HL-60 (cell line): ENCODE measurements at regions not wholly inside any gene's neighbourhood (a gene's known extent, or its start where the extent isn't known, plus 50 kb on each side); places are given as distances from the start of the nearest gene placed in this dataset.

ENCODE experiments used
- DNase-seq, 2 experiments: peaks; one replicate each; pipeline ENCODE4 v3.0.0-alpha.2; 2010 to 2020; ENCODE audit warnings: low read depth in 1 of 2, low spot score in 1 of 2
- H3K27ac ChIP-seq: fragments of 250-450 bp; sonication (Bioruptor Pico); replicated peaks from 2 replicates; pipeline ENCODE4 v1.5.1; 2020; ENCODE audit warnings: mild to moderate bottlenecking, moderate library complexity
- H3K27me3 ChIP-seq: fragments of 250-450 bp; sonication (Bioruptor Pico); 2 replicates; pipeline ENCODE4 v1.5.1; 2021; ENCODE audit warnings: mild to moderate bottlenecking, moderate library complexity; ENCODE audit not compliant: insufficient read depth, poor library complexity, severe bottlenecking
- H3K4me3 ChIP-seq: replicated peaks from 2 replicates; pipeline ENCODE4 v1.5.1; 2011; ENCODE audit warnings: mild to moderate bottlenecking, control low read depth, low read length; ENCODE audit not compliant: insufficient read depth
- GABPA ChIP-seq: IDR thresholded peaks from 2 replicates; pipeline ENCODE4 v1.6.1; 2012; ENCODE audit warnings: low read depth
- POLR2AphosphoS5 ChIP-seq: IDR thresholded peaks from 2 replicates; pipeline ENCODE4 v1.6.1; 2012; ENCODE audit warnings: low read depth
- SPI1 ChIP-seq: IDR thresholded peaks from 2 replicates; pipeline ENCODE4 v1.6.1; 2012; ENCODE audit warnings: low read depth, mild to moderate bottlenecking, borderline replicate concordance
- TF ChIP-seq, protein P1 (sequence below): IDR thresholded peaks from 2 replicates; pipeline ENCODE4 v1.6.1; 2012; ENCODE audit warnings: low read depth; ENCODE audit not compliant: insufficient replicate concordance
- TF ChIP-seq, protein P2 (sequence below): IDR thresholded peaks from one replicate; pipeline ENCODE4 v1.5.1; 2011; ENCODE audit warnings: low read length, control low read depth, inconsistent platforms; ENCODE audit not compliant: insufficient read depth

DNA sequence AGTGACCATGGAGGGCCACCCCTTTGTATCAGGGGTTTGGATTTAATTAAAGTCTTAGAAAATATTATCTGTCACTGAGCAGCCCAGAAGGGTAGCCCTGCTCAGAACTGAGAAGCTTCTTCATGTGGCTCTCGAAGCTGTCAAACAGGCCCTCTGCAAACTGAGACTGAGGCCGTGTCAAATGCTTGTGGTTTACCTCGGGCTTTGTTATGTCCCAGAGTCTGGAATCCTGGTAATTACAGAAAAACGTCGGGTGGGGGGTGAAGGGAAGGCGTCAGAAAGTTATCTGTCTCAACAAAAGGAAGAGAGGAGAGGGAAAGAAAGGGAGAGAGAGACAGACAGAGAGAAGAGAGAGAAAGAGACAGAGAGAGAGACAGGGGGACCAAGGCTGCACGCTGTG lies 200.8 kb downstream of the BMP7 start:
- no peak overlapping the region for H3K27ac ChIP-seq
- no peak overlapping the region for H3K4me3 ChIP-seq
- H3K27me3 ChIP-seq = peaks cover 3% of the 10 kb centered on the region

DNA sequence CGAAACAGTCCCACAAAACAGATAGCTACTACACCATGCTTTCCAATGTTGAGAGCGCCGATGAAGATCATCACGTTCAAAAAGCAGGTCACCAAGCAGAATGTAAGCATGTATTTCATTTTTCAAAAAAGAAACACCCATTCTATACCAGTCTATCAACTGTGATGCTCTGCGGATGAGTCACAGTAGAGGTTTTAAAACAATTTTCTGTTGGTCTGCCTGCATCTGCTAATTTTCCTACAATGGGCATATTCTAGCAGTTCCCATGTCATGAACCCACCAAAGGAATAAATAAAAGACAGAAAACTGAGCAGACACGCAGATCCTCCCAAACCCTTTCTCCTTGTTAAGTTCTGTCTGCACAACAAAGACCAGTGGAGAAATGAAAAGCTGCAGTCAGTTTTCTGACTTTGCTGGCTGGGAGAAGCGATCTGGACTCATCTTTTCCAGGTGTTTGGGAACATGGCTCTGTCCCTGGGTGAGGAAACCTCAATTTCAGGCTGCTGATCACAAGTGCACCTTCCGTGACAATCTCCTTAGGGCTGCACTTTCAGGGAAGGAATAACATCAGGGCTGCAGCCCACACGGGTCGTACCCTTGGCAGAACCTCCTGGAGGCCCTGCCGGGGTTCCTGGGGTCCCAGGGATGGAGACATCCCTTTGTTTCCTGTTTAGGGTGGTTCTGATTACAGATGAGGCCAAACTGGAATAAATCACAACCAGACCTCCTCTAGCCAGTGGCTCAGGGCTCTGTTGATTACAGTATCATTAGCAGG lies 200.1 kb downstream of the BMP7 start:
- H3K27me3 ChIP-seq = peaks cover 5% of the 10 kb centered on the region
- TF ChIP-seq GABPA (no peak), SPI1 (no peak), POLR2AphosphoS5 (no peak)
- TF ChIP-seq, protein P1, sequence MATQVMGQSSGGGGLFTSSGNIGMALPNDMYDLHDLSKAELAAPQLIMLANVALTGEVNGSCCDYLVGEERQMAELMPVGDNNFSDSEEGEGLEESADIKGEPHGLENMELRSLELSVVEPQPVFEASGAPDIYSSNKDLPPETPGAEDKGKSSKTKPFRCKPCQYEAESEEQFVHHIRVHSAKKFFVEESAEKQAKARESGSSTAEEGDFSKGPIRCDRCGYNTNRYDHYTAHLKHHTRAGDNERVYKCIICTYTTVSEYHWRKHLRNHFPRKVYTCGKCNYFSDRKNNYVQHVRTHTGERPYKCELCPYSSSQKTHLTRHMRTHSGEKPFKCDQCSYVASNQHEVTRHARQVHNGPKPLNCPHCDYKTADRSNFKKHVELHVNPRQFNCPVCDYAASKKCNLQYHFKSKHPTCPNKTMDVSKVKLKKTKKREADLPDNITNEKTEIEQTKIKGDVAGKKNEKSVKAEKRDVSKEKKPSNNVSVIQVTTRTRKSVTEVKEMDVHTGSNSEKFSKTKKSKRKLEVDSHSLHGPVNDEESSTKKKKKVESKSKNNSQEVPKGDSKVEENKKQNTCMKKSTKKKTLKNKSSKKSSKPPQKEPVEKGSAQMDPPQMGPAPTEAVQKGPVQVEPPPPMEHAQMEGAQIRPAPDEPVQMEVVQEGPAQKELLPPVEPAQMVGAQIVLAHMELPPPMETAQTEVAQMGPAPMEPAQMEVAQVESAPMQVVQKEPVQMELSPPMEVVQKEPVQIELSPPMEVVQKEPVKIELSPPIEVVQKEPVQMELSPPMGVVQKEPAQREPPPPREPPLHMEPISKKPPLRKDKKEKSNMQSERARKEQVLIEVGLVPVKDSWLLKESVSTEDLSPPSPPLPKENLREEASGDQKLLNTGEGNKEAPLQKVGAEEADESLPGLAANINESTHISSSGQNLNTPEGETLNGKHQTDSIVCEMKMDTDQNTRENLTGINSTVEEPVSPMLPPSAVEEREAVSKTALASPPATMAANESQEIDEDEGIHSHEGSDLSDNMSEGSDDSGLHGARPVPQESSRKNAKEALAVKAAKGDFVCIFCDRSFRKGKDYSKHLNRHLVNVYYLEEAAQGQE = no peak
- TF ChIP-seq, protein P2, sequence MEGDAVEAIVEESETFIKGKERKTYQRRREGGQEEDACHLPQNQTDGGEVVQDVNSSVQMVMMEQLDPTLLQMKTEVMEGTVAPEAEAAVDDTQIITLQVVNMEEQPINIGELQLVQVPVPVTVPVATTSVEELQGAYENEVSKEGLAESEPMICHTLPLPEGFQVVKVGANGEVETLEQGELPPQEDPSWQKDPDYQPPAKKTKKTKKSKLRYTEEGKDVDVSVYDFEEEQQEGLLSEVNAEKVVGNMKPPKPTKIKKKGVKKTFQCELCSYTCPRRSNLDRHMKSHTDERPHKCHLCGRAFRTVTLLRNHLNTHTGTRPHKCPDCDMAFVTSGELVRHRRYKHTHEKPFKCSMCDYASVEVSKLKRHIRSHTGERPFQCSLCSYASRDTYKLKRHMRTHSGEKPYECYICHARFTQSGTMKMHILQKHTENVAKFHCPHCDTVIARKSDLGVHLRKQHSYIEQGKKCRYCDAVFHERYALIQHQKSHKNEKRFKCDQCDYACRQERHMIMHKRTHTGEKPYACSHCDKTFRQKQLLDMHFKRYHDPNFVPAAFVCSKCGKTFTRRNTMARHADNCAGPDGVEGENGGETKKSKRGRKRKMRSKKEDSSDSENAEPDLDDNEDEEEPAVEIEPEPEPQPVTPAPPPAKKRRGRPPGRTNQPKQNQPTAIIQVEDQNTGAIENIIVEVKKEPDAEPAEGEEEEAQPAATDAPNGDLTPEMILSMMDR = no peak
- no peak for DNase-seq
- H3K27ac ChIP-seq = no peak overlapping the region
- H3K4me3 ChIP-seq = no peak overlapping the region

More for the DNA sequence above, 200.8 kb downstream of the BMP7 start:
- TF ChIP-seq GABPA = no peak
- TF ChIP-seq, protein P2 = no peak
- TF ChIP-seq, protein P1 = no peak
- TF ChIP-seq POLR2AphosphoS5 = no peak
- no peak for TF ChIP-seq SPI1
- DNase-seq = no peak

DNA sequence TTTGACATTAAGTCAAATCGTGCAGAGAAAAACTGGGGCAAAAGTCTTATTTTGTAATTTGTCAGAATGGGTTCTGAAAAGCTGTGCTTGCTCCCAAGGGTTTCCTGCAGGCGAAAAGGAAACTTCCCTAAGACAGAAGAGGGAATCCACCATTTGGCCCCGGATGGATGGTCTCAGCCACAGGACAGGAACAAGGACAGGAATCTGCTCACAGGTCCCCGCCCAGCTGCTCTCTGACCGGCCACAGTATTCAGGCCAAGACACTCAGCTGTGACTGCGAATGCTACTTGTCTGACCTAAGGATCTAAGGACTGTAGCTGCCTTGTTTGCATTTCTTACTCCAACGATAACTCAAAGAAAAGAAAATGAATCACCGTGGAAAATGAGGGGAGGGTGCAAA lies 197.0 kb downstream of the BMP7 start:
- Histone ChIP-seq H3K27ac (no peak overlapping the region), H3K27me3 (peaks cover 14% of the 10 kb centered on the region), H3K4me3 (no peak overlapping the region)
- no peak for DNase-seq
- no peak for TF ChIP-seq GABPA
- TF ChIP-seq, protein P2 = no peak

DNA sequence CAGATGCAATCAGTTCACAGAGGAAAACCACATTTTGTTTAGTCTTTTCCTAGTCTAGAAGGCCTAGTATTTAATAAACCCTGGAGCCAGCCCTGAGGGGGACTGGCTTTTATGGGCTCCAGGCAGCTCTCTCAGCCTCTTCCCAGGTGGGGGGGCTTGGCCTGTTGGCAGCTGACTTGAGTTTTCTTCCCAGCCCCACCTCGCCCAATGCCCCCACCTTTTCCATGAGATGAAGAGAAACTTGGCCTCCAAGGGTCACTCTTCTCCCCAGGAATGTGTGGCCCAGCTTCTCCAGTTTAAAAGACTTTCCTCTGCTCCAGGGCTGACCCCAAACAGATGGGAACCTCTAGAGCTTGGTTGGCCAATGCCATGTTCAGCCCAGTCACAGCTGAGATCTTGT lies 196.1 kb downstream of the BMP7 start:
- no peak overlapping the region for H3K4me3 ChIP-seq
- TF ChIP-seq, protein P1 = no peak
- TF ChIP-seq SPI1 (no peak), POLR2AphosphoS5 (no peak), GABPA (no peak)
- TF ChIP-seq, protein P2 = no peak
- no peak overlapping the region for H3K27ac ChIP-seq
- DNase-seq = no peak
- peaks cover 14% of the 10 kb centered on the region for H3K27me3 ChIP-seq
